ENCODE measurements at regions not wholly inside any gene's neighbourhood (a gene's known extent, or its start where the extent isn't known, plus 50 kb on each side); places are given as distances from the start of the nearest gene placed in this dataset.
A peak's percentile ranks its signal among the peaks of the same experiment; 100 is the strongest.

- Mint-ChIP-seq H3K4me3 (ENCODE audit: low read depth) (peak overlapping the region; percentile 22), H3K9me3 (ENCODE audit: low read depth) (peaks cover 3% of the 10 kb centered on the region), H3K36me3 (ENCODE audit: insufficient read depth) (no peaks in the 10 kb centered on the region), H3K27ac (peak overlapping the region; percentile 19), H3K4me1 (ENCODE audit: low read depth) (peaks cover 4% of the 10 kb centered on the region), H3K27me3 (no peaks in the 10 kb centered on the region)
- peak; percentile 61 for DNase-seq (ENCODE audit: low spot score, unreplicated experiment)
- peak; percentile 84 for TF ChIP-seq CTCF (IDR thresholded peaks at IDR 0.05; ENCODE audit: unreplicated experiment)
These were observed 565.1 kb downstream of the LIG4 start for GRCh38 chr13:107650081-107650701.

GRCh38 chr13:107649079-107649478, 566.3 kb downstream of the LIG4 start:
- no peak for TF ChIP-seq CTCF (IDR thresholded peaks at IDR 0.05; ENCODE audit: unreplicated experiment)
- Mint-ChIP-seq H3K27ac (no peak overlapping the region), H3K4me1 (ENCODE audit: low read depth) (peaks cover 5% of the 10 kb centered on the region), H3K36me3 (ENCODE audit: insufficient read depth) (no peaks in the 10 kb centered on the region), H3K4me3 (ENCODE audit: low read depth) (no peak overlapping the region), H3K27me3 (no peaks in the 10 kb centered on the region), H3K9me3 (ENCODE audit: low read depth) (no peaks in the 10 kb centered on the region)
- no peak for DNase-seq (ENCODE audit: low spot score, unreplicated experiment)

- H3K27me3 Mint-ChIP-seq, result no peaks in the 10 kb centered on the region
- peaks cover 1% of the 10 kb centered on the region for H3K4me1 Mint-ChIP-seq (ENCODE audit: low read depth)
- no peaks in the 10 kb centered on the region for H3K9me3 Mint-ChIP-seq (ENCODE audit: low read depth)
- TF ChIP-seq CTCF (IDR thresholded peaks at IDR 0.05; ENCODE audit: unreplicated experiment), result no peak
- no peak for DNase-seq (ENCODE audit: low spot score, unreplicated experiment)
- H3K4me3 Mint-ChIP-seq (ENCODE audit: low read depth), result no peak overlapping the region
- H3K36me3 Mint-ChIP-seq (ENCODE audit: insufficient read depth), result no peaks in the 10 kb centered on the region
- no peak overlapping the region for H3K27ac Mint-ChIP-seq
These were observed 571.2 kb downstream of the LIG4 start for GRCh38 chr13:107644136-107644535.

- Mint-ChIP-seq H3K36me3 (ENCODE audit: insufficient read depth) (no peaks in the 10 kb centered on the region), H3K27me3 (no peaks in the 10 kb centered on the region), H3K4me3 (ENCODE audit: low read depth) (no peak overlapping the region), H3K9me3 (ENCODE audit: low read depth) (no peaks in the 10 kb centered on the region), H3K27ac (no peak overlapping the region), H3K4me1 (ENCODE audit: low read depth) (peaks cover 1% of the 10 kb centered on the region)
- no peak for DNase-seq (ENCODE audit: low spot score, unreplicated experiment)
- no peak for TF ChIP-seq CTCF (IDR thresholded peaks at IDR 0.05; ENCODE audit: unreplicated experiment)
These were observed 571.7 kb downstream of the LIG4 start for GRCh38 chr13:107643615-107644014.

GRCh38 chr13:107642831-107643230, 572.5 kb downstream of the LIG4 start:
- no peak for TF ChIP-seq CTCF (IDR thresholded peaks at IDR 0.05; ENCODE audit: unreplicated experiment)
- H3K4me3 Mint-ChIP-seq (ENCODE audit: low read depth), result no peak overlapping the region
- no peaks in the 10 kb centered on the region for H3K27me3 Mint-ChIP-seq
- peaks cover 1% of the 10 kb centered on the region for H3K4me1 Mint-ChIP-seq (ENCODE audit: low read depth)
- DNase-seq (ENCODE audit: low spot score, unreplicated experiment), result no peak
- no peak overlapping the region for H3K27ac Mint-ChIP-seq
- H3K9me3 Mint-ChIP-seq (ENCODE audit: low read depth), result no peaks in the 10 kb centered on the region
- H3K36me3 Mint-ChIP-seq (ENCODE audit: insufficient read depth), result no peaks in the 10 kb centered on the region

Data from progenitor cell of endocrine pancreas (in vitro differentiated cells).